UCSD-AML1 (cell line): ENCODE measurements at regions not wholly inside any gene's neighbourhood (a gene's known extent, or its start where the extent isn't known, plus 50 kb on each side); places are given as distances from the start of the nearest gene placed in this dataset.
"Not testable (repeated sequence)": the region's sequence is repeated elsewhere in the genome, so short reads cannot be mapped to it uniquely, and the experiment has no call there.

Source experiments
- DNase-seq: peaks from one replicate; lab custom pipeline; 2025; ENCODE audit not compliant: unreplicated experiment; lab: John Stamatoyannopoulos, UW

GRCh38 chr2:2906091-2906490, 471.5 kb downstream of the EIPR1 start:
- DNase-seq = no peak

GRCh38 chr2:2904721-2905350, 472.8 kb downstream of the EIPR1 start:
- DNase-seq = no peak

GRCh38 chr2:2902547-2903281, 474.9 kb downstream of the EIPR1 start:
- no peak for DNase-seq

GRCh38 chr2:2901384-2902345, 476.0 kb downstream of the EIPR1 start:
- no peak for DNase-seq

GRCh38 chr2:2899826-2900225, 477.8 kb downstream of the EIPR1 start:
- no peak for DNase-seq

- DNase-seq = no peak
Measured at GRCh38 chr2:2898744-2899143, 478.9 kb downstream of the EIPR1 start.

GRCh38 chr2:2896643-2897042, 481.0 kb downstream of the EIPR1 start:
- no peak for DNase-seq

- no peak for DNase-seq
Measured at GRCh38 chr2:2896011-2896410, 481.6 kb downstream of the EIPR1 start.

- not testable (repeated sequence) for DNase-seq
Measured at GRCh38 chr2:2894011-2894410, 483.6 kb downstream of the EIPR1 start.

GRCh38 chr2:2892892-2893291, 484.7 kb downstream of the EIPR1 start:
- no peak for DNase-seq

- no peak for DNase-seq
Measured at GRCh38 chr2:2892378-2892777, 485.2 kb downstream of the EIPR1 start.

GRCh38 chr2:2890901-2891300, 486.7 kb downstream of the EIPR1 start:
- no peak for DNase-seq

- DNase-seq = no peak
Measured at GRCh38 chr2:2890246-2890645, 487.4 kb downstream of the EIPR1 start.

GRCh38 chr2:2889646-2890045, 488.0 kb downstream of the EIPR1 start:
- DNase-seq = no peak

GRCh38 chr2:2889141-2889540, 488.5 kb downstream of the EIPR1 start:
- DNase-seq = no peak

- no peak for DNase-seq
Measured at GRCh38 chr2:2887772-2888387, 489.7 kb downstream of the EIPR1 start.

- no peak for DNase-seq
Measured at GRCh38 chr2:2886922-2887321, 490.7 kb downstream of the EIPR1 start.

- DNase-seq = no peak
Measured at GRCh38 chr2:2881499-2881898, 496.1 kb downstream of the EIPR1 start.

- no peak for DNase-seq
Measured at GRCh38 chr2:2880938-2881337, 496.7 kb downstream of the EIPR1 start.

- DNase-seq = no peak
Measured at GRCh38 chr2:2879781-2880180, 497.8 kb downstream of the EIPR1 start.

- DNase-seq = no peak
Measured at GRCh38 chr2:2879071-2879470, 498.5 kb downstream of the EIPR1 start.
